ENCODE measurements at regions not wholly inside any gene's neighbourhood (a gene's known extent, or its start where the extent isn't known, plus 50 kb on each side); places are given as distances from the start of the nearest gene placed in this dataset.
"Not testable (repeated sequence)": the region's sequence is repeated elsewhere in the genome, so short reads cannot be mapped to it uniquely, and the experiment has no call there.

DNA sequence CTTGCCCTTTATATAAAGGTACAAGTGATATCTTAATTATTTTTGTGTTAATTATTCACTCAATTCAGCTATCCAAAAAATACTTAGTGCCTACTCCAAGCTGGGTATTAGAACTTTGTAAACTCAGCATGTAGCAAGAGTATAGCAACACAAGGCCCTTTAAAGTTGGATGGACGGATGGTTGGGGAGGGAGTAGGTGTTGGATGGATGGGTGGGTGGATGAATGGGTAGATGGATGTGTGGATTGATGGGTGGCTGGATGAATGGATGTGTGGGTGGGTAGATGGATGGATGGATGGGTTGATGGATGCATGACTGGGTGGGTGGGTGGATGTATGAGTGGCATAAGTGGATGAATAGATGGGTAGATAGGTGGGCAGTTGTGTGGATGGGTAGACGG is 211.5 kb downstream of the BANP start:
- not testable (repeated sequence) for H3K4me1 ChIP-seq (ENCODE audit: control insufficient read depth in 5 of 5, insufficient read depth in 5 of 5, low read length in 5 of 5); H3K4me3 ChIP-seq (ENCODE audit: low read depth in 1 of 5, low read length in 5 of 5); H3K9me3 ChIP-seq (ENCODE audit: control insufficient read depth in 5 of 5, low read length in 5 of 5); H3K27me3 ChIP-seq (ENCODE audit: control insufficient read depth in 5 of 5, insufficient read depth in 4 of 5, low read length in 5 of 5); H3K9ac ChIP-seq (ENCODE audit: low read length in 5 of 5); H3K27ac ChIP-seq (ENCODE audit: low read depth, low read length); H3K36me3 ChIP-seq (ENCODE audit: control insufficient read depth in 5 of 5, insufficient read depth in 5 of 5, low read length in 5 of 5)

DNA sequence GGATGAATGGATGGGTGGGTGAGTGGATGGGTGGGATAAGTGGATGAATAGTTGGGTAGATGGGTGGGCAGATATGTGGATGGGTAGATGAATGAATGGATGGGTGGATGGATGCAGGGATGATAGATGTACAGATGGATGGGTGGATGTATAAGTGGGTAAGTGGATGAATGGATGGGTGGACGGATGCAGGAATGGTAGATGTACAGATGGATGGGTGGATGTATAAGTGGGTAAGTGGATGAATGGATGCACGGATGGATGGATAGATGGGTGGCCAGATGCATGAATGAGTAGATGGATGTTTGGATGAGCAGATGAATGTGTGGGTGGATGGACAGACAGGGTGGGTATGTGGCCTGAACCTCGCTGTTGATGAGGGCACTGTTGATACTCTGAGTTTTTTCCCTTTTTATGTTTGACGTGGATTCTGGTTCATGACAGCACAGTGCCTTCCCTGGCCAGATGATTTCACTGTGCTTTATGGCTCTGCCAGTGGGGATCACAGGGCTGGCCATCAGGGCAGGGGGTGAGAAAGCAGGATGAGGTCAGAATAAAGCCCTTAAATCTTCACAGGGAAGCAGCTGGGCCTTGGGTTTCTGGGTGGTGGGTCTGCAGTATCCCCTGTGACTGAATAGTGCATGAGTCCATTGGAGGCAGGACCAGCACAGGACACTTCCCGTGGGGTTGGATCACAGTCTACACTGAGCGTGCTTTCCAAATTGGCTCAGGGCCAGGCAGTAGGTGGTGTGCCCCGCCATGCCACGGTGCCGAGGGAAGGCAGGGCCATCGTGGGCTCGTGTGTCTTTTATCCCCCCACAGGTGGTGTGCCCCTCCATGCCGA is 213.2 kb downstream of the BANP start:
- H3K4me3 ChIP-seq (ENCODE audit: low read depth in 1 of 5, low read length in 5 of 5); H3K36me3 ChIP-seq (ENCODE audit: control insufficient read depth in 5 of 5, insufficient read depth in 5 of 5, low read length in 5 of 5); H3K4me1 ChIP-seq (ENCODE audit: control insufficient read depth in 5 of 5, insufficient read depth in 5 of 5, low read length in 5 of 5); H3K9me3 ChIP-seq (ENCODE audit: control insufficient read depth in 5 of 5, low read length in 5 of 5); H3K27me3 ChIP-seq (ENCODE audit: control insufficient read depth in 5 of 5, insufficient read depth in 4 of 5, low read length in 5 of 5); H3K27ac ChIP-seq (ENCODE audit: low read depth, low read length); H3K9ac ChIP-seq (ENCODE audit: low read length in 5 of 5): not testable (repeated sequence)

DNA sequence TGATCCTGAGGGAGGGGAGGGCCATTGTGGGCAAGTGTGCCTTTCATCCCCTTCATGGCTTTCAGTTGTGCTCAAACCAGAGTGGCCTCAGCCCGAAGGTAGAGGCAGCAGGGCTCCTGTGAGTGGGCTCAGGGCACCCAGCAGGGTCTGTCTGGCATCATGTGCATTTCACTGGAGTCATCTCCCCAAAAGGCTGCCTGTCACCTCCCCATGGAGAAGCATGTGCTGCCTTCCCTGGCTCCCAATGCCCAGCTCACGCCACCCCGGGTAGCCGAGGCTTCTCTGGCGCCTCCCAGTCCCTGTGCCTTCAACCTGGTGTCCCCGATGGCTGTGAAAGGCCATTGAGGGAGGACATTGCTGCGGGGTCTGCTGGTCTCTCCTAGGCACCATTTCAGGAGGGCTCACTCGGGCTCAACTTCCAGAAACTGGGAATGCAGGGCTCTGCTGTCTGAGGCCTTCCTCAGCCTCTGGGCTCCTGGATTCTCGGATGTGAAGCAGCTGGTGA is 213.9 kb downstream of the BANP start:
- not testable (repeated sequence) for H3K9me3 ChIP-seq (ENCODE audit: control insufficient read depth in 5 of 5, low read length in 5 of 5); H3K9ac ChIP-seq (ENCODE audit: low read length in 5 of 5); H3K4me3 ChIP-seq (ENCODE audit: low read depth in 1 of 5, low read length in 5 of 5); H3K4me1 ChIP-seq (ENCODE audit: control insufficient read depth in 5 of 5, insufficient read depth in 5 of 5, low read length in 5 of 5); H3K27ac ChIP-seq (ENCODE audit: low read depth, low read length); H3K36me3 ChIP-seq (ENCODE audit: control insufficient read depth in 5 of 5, insufficient read depth in 5 of 5, low read length in 5 of 5); H3K27me3 ChIP-seq (ENCODE audit: control insufficient read depth in 5 of 5, insufficient read depth in 4 of 5, low read length in 5 of 5)

DNA sequence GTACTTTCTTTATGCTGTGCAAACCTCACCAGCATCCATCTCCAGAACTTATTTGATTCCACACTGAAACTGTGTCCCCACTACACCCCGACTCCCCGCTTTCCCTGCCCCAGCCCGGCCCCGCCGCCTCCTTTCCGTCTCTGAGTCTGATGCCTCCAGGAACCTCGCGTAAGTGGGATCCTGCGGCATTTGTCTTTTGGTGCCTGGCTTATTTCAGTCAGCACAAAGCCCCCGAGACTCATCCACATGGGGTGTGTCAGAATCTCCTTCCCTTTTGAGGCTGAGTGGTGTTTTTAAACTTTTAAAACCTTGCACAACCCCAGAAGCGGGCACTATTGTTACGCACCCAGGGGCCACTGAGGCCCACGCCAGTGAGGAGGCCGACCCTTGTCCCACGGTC is 214.4 kb downstream of the BANP start:
- not testable (repeated sequence) for H3K27ac ChIP-seq (ENCODE audit: low read depth, low read length); H3K9ac ChIP-seq (ENCODE audit: low read length in 5 of 5)

DNA sequence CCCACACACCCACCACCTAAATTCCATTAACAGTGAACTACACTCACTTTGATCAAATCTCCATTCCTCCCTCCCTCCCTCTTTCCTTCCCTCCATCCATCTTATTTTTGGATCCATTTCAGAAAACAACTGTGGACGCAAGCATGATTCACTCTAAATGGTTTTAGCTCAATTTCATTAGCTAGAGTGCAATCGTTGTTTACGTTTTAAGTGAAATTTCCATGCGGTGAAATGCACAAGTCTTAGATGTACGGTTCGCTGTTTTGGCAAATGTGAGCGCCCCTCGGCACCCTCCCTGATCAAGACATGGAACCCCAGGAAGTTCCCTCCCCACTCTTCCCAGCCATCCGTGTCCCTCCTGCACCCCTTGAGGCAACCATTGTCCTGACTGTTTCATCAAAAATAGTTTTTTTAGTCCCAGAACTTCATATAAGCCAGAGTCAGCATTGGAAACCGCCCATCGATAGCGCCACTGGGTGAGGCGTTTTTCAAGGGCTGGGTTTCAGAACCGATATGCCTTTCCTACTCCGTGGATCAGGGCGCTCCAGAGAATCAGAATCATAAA is 215.1 kb downstream of the BANP start:
- not testable (repeated sequence) for H3K4me3 ChIP-seq (ENCODE audit: low read depth in 1 of 5, low read length in 5 of 5); H3K27ac ChIP-seq (ENCODE audit: low read depth, low read length); H3K36me3 ChIP-seq (ENCODE audit: control insufficient read depth in 5 of 5, insufficient read depth in 5 of 5, low read length in 5 of 5); H3K4me1 ChIP-seq (ENCODE audit: control insufficient read depth in 5 of 5, insufficient read depth in 5 of 5, low read length in 5 of 5); H3K9me3 ChIP-seq (ENCODE audit: control insufficient read depth in 5 of 5, low read length in 5 of 5); H3K9ac ChIP-seq (ENCODE audit: low read length in 5 of 5)
- peaks cover 0 to 11% (median 0%) of the 10 kb centered on the region in 5 donors for H3K27me3 ChIP-seq (ENCODE audit: control insufficient read depth in 5 of 5, insufficient read depth in 4 of 5, low read length in 5 of 5)

More for the DNA sequence above, 214.4 kb downstream of the BANP start:
- H3K4me3 ChIP-seq (ENCODE audit: low read depth in 1 of 5, low read length in 5 of 5); H3K4me1 ChIP-seq (ENCODE audit: control insufficient read depth in 5 of 5, insufficient read depth in 5 of 5, low read length in 5 of 5); H3K36me3 ChIP-seq (ENCODE audit: control insufficient read depth in 5 of 5, insufficient read depth in 5 of 5, low read length in 5 of 5); H3K9me3 ChIP-seq (ENCODE audit: control insufficient read depth in 5 of 5, low read length in 5 of 5): not testable (repeated sequence)
- H3K27me3 ChIP-seq (ENCODE audit: control insufficient read depth in 5 of 5, insufficient read depth in 4 of 5, low read length in 5 of 5), result peaks cover 0 to 10% (median 0%) of the 10 kb centered on the region in 5 donors

DNA sequence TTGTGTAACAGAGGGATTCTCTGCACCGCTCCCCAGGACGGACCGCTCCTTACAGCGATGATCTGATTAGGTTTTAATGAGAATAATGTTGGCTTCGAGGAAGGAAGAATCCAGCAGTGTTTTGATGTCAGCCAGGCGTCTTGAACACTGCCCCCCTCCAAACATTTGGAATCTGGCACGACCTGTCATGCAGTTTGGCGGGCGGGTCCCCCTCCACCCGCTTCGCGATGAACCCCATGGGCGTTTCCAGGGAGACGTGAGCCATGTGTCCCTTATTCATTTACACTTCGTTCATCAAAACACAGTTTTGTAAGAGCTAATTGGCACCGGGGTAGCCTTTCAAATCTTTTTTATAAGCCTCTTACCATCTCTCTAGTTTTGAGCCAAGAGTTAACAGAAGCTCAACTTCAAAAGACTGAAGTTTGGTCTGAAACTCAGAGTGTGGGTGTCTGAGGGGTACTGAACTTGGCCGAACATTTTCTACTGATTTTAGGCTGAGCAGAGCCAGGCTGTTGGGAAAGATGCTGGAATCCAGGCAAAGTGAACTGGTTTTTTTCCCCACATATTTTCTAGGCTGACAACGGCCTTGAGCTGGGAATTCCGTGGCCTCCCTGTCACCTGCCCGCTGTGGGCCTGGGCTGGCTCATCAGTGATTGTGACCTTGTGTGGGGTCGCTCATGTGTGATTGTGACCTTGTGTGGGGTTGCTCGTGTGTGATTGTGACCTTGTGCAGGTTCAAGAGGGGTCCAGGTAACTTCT is 214.8 kb upstream of the ZNF469 start:
- not testable (repeated sequence) for H3K27ac ChIP-seq (ENCODE audit: low read depth, low read length); H3K9me3 ChIP-seq (ENCODE audit: control insufficient read depth in 5 of 5, low read length in 5 of 5); H3K9ac ChIP-seq (ENCODE audit: low read length in 5 of 5); H3K4me3 ChIP-seq (ENCODE audit: low read depth in 1 of 5, low read length in 5 of 5); H3K36me3 ChIP-seq (ENCODE audit: control insufficient read depth in 5 of 5, insufficient read depth in 5 of 5, low read length in 5 of 5); H3K4me1 ChIP-seq (ENCODE audit: control insufficient read depth in 5 of 5, insufficient read depth in 5 of 5, low read length in 5 of 5)
- peaks cover 0 to 11% (median 0%) of the 10 kb centered on the region in 5 donors for H3K27me3 ChIP-seq (ENCODE audit: control insufficient read depth in 5 of 5, insufficient read depth in 4 of 5, low read length in 5 of 5)

DNA sequence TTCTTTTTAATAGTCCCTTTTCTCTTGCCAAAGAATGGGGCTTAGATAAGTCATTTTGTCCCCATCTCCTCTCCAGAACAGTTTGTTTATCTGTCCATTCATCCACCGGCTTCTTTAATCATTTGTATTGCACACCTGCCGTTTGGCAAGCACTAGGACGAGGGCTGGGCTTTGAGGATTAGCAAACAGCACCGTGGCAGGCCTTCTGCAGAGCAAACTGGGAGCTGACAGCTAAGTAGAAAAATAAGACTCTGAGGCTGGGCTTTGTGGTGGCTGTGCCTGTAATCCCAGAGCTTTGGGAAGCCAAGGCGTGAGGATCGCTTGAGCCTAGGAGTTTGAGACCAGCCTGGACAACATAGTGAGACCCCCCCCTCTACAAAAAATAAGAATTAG is 214.2 kb upstream of the ZNF469 start:
- not testable (repeated sequence) for H3K9me3 ChIP-seq (ENCODE audit: control insufficient read depth in 5 of 5, low read length in 5 of 5); H3K27ac ChIP-seq (ENCODE audit: low read depth, low read length); H3K4me3 ChIP-seq (ENCODE audit: low read depth in 1 of 5, low read length in 5 of 5); H3K36me3 ChIP-seq (ENCODE audit: control insufficient read depth in 5 of 5, insufficient read depth in 5 of 5, low read length in 5 of 5); H3K9ac ChIP-seq (ENCODE audit: low read length in 5 of 5); H3K4me1 ChIP-seq (ENCODE audit: control insufficient read depth in 5 of 5, insufficient read depth in 5 of 5, low read length in 5 of 5)
- peaks cover 0 to 11% (median 0%) of the 10 kb centered on the region in 5 donors for H3K27me3 ChIP-seq (ENCODE audit: control insufficient read depth in 5 of 5, insufficient read depth in 4 of 5, low read length in 5 of 5)

DNA sequence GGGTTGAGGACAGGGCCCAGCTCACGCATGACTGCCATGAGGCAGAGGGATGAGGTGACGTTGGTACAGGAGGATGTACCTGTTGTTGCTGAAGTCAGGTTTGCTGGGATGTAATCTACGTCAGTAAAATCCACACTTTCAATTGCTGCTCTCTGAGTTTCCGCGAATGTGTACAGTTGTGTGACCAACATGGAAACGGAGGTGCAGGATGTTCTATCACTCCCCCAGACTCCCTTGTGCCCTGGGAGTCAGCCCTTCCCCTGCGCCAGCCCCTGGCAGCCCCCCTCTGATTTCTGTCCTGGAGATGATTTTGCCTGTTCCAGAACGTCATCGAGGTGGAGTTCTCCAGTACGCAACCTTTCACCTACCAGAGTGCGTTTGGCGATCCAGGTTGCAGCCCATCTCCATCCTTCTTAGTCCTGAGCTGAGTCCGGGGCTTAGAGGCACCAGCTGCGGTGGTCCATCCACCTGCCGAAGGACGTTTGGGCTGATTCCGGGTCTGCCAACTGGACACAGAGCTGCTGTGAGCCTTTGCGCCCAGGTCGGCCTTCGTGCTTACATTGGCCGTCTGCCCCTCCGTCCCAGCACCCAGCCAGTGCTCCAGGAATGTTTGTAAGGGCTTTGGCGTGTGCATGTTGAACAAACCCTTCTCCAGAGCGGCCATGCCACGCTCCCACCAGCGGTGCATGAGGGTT is 213.5 kb upstream of the ZNF469 start:
- not testable (repeated sequence) for H3K36me3 ChIP-seq (ENCODE audit: control insufficient read depth in 5 of 5, insufficient read depth in 5 of 5, low read length in 5 of 5); H3K9me3 ChIP-seq (ENCODE audit: control insufficient read depth in 5 of 5, low read length in 5 of 5); H3K27ac ChIP-seq (ENCODE audit: low read depth, low read length); H3K4me3 ChIP-seq (ENCODE audit: low read depth in 1 of 5, low read length in 5 of 5); H3K9ac ChIP-seq (ENCODE audit: low read length in 5 of 5); H3K4me1 ChIP-seq (ENCODE audit: control insufficient read depth in 5 of 5, insufficient read depth in 5 of 5, low read length in 5 of 5)
- H3K27me3 ChIP-seq (ENCODE audit: control insufficient read depth in 5 of 5, insufficient read depth in 4 of 5, low read length in 5 of 5), result peaks cover 0 to 11% (median 0%) of the 10 kb centered on the region in 5 donors

DNA sequence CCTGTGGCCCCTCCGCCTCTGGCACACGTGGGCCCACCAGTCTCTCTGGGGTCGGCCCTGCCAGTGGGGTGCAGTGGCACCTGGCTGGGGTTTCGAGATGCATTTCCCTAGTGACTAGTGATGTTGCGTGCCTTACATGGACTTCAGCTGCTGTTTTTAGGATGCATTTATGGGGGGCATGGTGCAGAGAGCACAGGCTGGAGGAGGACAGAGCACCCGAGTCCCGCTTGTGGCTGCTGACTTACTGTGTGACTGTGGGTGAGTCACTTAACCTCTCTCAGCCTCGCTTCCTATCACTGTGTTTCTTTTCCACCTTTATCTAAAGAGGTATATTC is 213.0 kb upstream of the ZNF469 start:
- not testable (repeated sequence) for H3K4me1 ChIP-seq (ENCODE audit: control insufficient read depth in 5 of 5, insufficient read depth in 5 of 5, low read length in 5 of 5); H3K36me3 ChIP-seq (ENCODE audit: control insufficient read depth in 5 of 5, insufficient read depth in 5 of 5, low read length in 5 of 5); H3K4me3 ChIP-seq (ENCODE audit: low read depth in 1 of 5, low read length in 5 of 5); H3K27ac ChIP-seq (ENCODE audit: low read depth, low read length); H3K9me3 ChIP-seq (ENCODE audit: control insufficient read depth in 5 of 5, low read length in 5 of 5); H3K9ac ChIP-seq (ENCODE audit: low read length in 5 of 5)
- peaks cover 0 to 11% (median 0%) of the 10 kb centered on the region in 5 donors for H3K27me3 ChIP-seq (ENCODE audit: control insufficient read depth in 5 of 5, insufficient read depth in 4 of 5, low read length in 5 of 5)

All from subcutaneous abdominal adipose tissue (tissue), 5 donors.